ENCODE measurements at regions not wholly inside any gene's neighbourhood (a gene's known extent, or its start where the extent isn't known, plus 50 kb on each side); places are given as distances from the start of the nearest gene placed in this dataset.

- no peak for TF ChIP-seq POLR2AphosphoS5 (IDR thresholded peaks at IDR 0.05)
- no peak for TF ChIP-seq CTCF (IDR thresholded peaks at IDR 0.05)
- no peak for TF ChIP-seq POLR2A (IDR thresholded peaks at IDR 0.05; ENCODE audit: low read depth)
Measured at GRCh38 chr2:20552847-20553246, 98.1 kb downstream of the HS1BP3 start.
